ENCODE measurements at regions not wholly inside any gene's neighbourhood (a gene's known extent, or its start where the extent isn't known, plus 50 kb on each side); places are given as distances from the start of the nearest gene placed in this dataset.

GRCh38 chr16:73976644-73977043 is 320.0 kb upstream of the PSMD7 start:
- RAD21 ChIA-PET (ENCODE audit: unreplicated experiment): no interaction called here
- no peak for FAIRE-seq
- in situ Hi-C loops (cut with MboI): no loop called here

More at GRCh38 chr16:73976644-73977043, 320.0 kb upstream of the PSMD7 start:
- 8% methylated on average over 3 of the region's 3 CpGs for WGBS (ENCODE audit: insufficient coverage, insufficient replicate concordance, low lambda C conversion rate, missing lambda C conversion rate)
- Histone ChIP-seq H3K79me2 (ENCODE audit: control insufficient read depth, insufficient read depth, low read length) (no peaks in the 10 kb centered on the region), H3K9me3 (replicated peaks; ENCODE audit: control insufficient read depth, insufficient read depth, low read length) (no peaks in the 10 kb centered on the region), H3K27ac (ENCODE audit: control insufficient read depth, insufficient read depth) (no peak overlapping the region), H3K9ac (ENCODE audit: control insufficient read depth, insufficient read depth, low read length) (no peak overlapping the region), H4K20me1 (ENCODE audit: control insufficient read depth, insufficient read depth) (no peaks in the 10 kb centered on the region), H3K27me3 (replicated peaks in 1 of 2; ENCODE audit: control insufficient read depth in 2 of 2, insufficient read depth in 2 of 2, low read length in 1 of 2) (peaks cover 0 to 1% of the 10 kb centered on the region in 2 experiments; a peak in 1 of 4 replicates), H3K4me1 (ENCODE audit: control insufficient read depth, insufficient read depth, low read length) (no peaks in the 10 kb centered on the region), H3K4me3 (no peak overlapping the region), H3K36me3 (ENCODE audit: control insufficient read depth in 2 of 2, insufficient read depth in 2 of 2, low read length in 1 of 2) (no peaks in the 10 kb centered on the region), H2AFZ (ENCODE audit: control insufficient read depth, low read depth, low read length) (no peak overlapping the region), H3K4me2 (ENCODE audit: control insufficient read depth, insufficient read depth) (no peak overlapping the region)
- CTCF ChIA-PET: interaction anchor here (0.9 to 1.1 kb wide), 2 partner anchors 20 to 1460 kb away, joined by 3 to 6 read pairs; no protein-coding TSS in a partner anchor
- BruUV-seq (replicated peaks): no TSS peak
- POLR2A ChIA-PET: no interaction called here
- SMC1A ChIA-PET (ENCODE audit: uncharacterized antibody, unreplicated experiment): no interaction called here
- intact Hi-C loops (cut with micrococcal nuclease; ENCODE audit: unreplicated experiment): no loop called here
- DNase-seq (ENCODE audit: low read depth, low spot score) (no peak), ATAC-seq (no peak)
- TF ChIP-seq RELA (IDR thresholded peaks at IDR 0.05; ENCODE audit: borderline replicate concordance, partially characterized antibody): no peak
- no peak for TF ChIP-seq ASH2L (IDR thresholded peaks at IDR 0.05; ENCODE audit: borderline replicate concordance, low read depth)
- TF ChIP-seq HCFC1 (IDR thresholded peaks at IDR 0.05; ENCODE audit: low read length): no peak
- no peak for TF ChIP-seq HDAC2 (IDR thresholded peaks at IDR 0.05)
- TF ChIP-seq ATF3 (IDR thresholded peaks at IDR 0.05; ENCODE audit: borderline replicate concordance, extremely low read depth, low read depth, low read length): no peak
- no peak for TF ChIP-seq BCL3 (IDR thresholded peaks at IDR 0.05; ENCODE audit: borderline replicate concordance, insufficient read depth, low read depth, low read length, poor library complexity, severe bottlenecking)
- no peak for TF ChIP-seq ZZZ3 (IDR thresholded peaks at IDR 0.05; ENCODE audit: control insufficient read depth, insufficient read length, low read depth)
- TF ChIP-seq MYB (IDR thresholded peaks at IDR 0.05; ENCODE audit: borderline replicate concordance, low read depth, low read length): no peak
- TF ChIP-seq EP300 (IDR thresholded peaks at IDR 0.05; ENCODE audit: borderline replicate concordance in 1 of 2, control insufficient read depth in 1 of 2, low read depth in 2 of 2, low read length in 2 of 2): no peak
- no peak for TF ChIP-seq CHD2 (IDR thresholded peaks at IDR 0.05; ENCODE audit: borderline replicate concordance, low read depth, low read length)
- no peak for TF ChIP-seq SMAD5 (IDR thresholded peaks at IDR 0.05; ENCODE audit: low read depth)
- TF ChIP-seq MXI1 (IDR thresholded peaks at IDR 0.05; ENCODE audit: low read depth, low read length): no peak
